H1 (cell line): ENCODE measurements at regions not wholly inside any gene's neighbourhood (a gene's known extent, or its start where the extent isn't known, plus 50 kb on each side); places are given as distances from the start of the nearest gene placed in this dataset.

Source experiments
- CTCF ChIA-PET: fragments of 300-600 bp; sonication (Branson Sonifier 250); formaldehyde crosslinking; loops from one replicate; lab custom pipeline; 2021; ENCODE audit not compliant: partially characterized antibody; lab: Charles Lee
- POLR2A ChIA-PET: fragments of 300-600 bp; sonication (Branson Sonifier 250); formaldehyde crosslinking; loops from one replicate; lab custom pipeline; 2021; ENCODE audit warnings: inconsistent platforms; ENCODE audit not compliant: partially characterized antibody; lab: Charles Lee
- DNase-seq, 2 experiments: peaks; one replicate each; pipeline versions ENCODE4 v3.0.0 to v3.0.0-alpha.2; 2010 to 2022; ENCODE audit warnings: low spot score in 2 of 2, low read depth in 1 of 2, mixed read lengths in 1 of 2
- FAIRE-seq: peaks from 2 replicates; lab custom pipeline; 2011; peaks lifted over from hg19 to GRCh38; lab: Jason Lieb, UNC
- H2AFZ ChIP-seq: 2 replicates; pipeline ENCODE4 v1.8.1; 2012; ENCODE audit warnings: low read length, inconsistent platforms
- H2AK5ac ChIP-seq: 2 replicates; pipeline ENCODE4 v1.6.1; 2013; ENCODE audit warnings: low read depth, low read length
- H2BK120ac ChIP-seq: replicated peaks from 2 replicates; pipeline ENCODE3; 2013; ENCODE audit warnings: low read depth, low read length, inconsistent platforms
- H2BK12ac ChIP-seq: 2 replicates; pipeline ENCODE4 v1.6.1; 2013; ENCODE audit warnings: low read depth, low read length
- H2BK15ac ChIP-seq: 2 replicates; pipeline ENCODE4 v1.6.1; 2013; ENCODE audit warnings: low read length
- H2BK20ac ChIP-seq: 2 replicates; pipeline ENCODE4 v1.6.1; 2013; ENCODE audit warnings: low read length
- H2BK5ac ChIP-seq: 2 replicates; pipeline ENCODE4 v1.6.1; 2013; ENCODE audit warnings: low read depth, low read length
- H3K14ac ChIP-seq: 2 replicates; pipeline ENCODE4 v1.6.1; 2013; ENCODE audit warnings: inconsistent platforms; ENCODE audit not compliant: insufficient read length
- H3K18ac ChIP-seq: 2 replicates; pipeline ENCODE4 v1.6.1; 2013; ENCODE audit warnings: low read length; ENCODE audit errors: extremely low read depth
- H3K23ac ChIP-seq: 2 replicates; pipeline ENCODE4 v1.6.1; 2013; ENCODE audit warnings: inconsistent platforms; ENCODE audit not compliant: insufficient read length
- H3K23me2 ChIP-seq: 2 replicates; pipeline ENCODE4 v1.6.1; 2013; ENCODE audit warnings: low read depth, low read length
- H3K27ac ChIP-seq: 2 replicates; pipeline ENCODE4 v1.6.1; 2011; ENCODE audit warnings: low read depth, low read length, inconsistent platforms
- H3K27me3 ChIP-seq, 4 experiments: replicated peaks in 1 of 4; 1 replicate in 1 of 4; 2 replicates in 3 of 4; pipeline versions ENCODE4 v1.6.1 to v1.8.1; 2011 to 2013; ENCODE audit warnings: low read length in 3 of 4, mild to moderate bottlenecking in 3 of 4, inconsistent platforms in 2 of 4, mixed read lengths in 2 of 4, moderate library complexity in 1 of 4; ENCODE audit not compliant: control insufficient read depth in 3 of 4, insufficient read depth in 3 of 4; ENCODE audit errors: extremely low read depth in 1 of 4
- H3K36me3 ChIP-seq, 4 experiments: 2 replicates each; pipeline versions ENCODE4 v1.6.1 to v1.8.1; 2011 to 2013; ENCODE audit warnings: mild to moderate bottlenecking in 4 of 4, low read length in 3 of 4, moderate library complexity in 2 of 4, control low read depth in 1 of 4, inconsistent platforms in 1 of 4; ENCODE audit not compliant: insufficient read depth in 4 of 4, control insufficient read depth in 2 of 4
- H3K4ac ChIP-seq: replicated peaks from 2 replicates; pipeline ENCODE3; 2013; ENCODE audit warnings: low read length, low read depth, mixed read lengths, inconsistent platforms; ENCODE audit not compliant: insufficient read length
- H3K4me1 ChIP-seq, 4 experiments: replicated peaks in 1 of 4; 1 replicate in 1 of 4; 2 replicates in 3 of 4; pipeline versions ENCODE4 v1.6.1 to v1.8.1; 2011 to 2013; ENCODE audit warnings: low read length in 3 of 4, inconsistent platforms in 2 of 4, mixed read lengths in 1 of 4; ENCODE audit not compliant: insufficient read depth in 4 of 4, control insufficient read depth in 3 of 4
- H3K4me2 ChIP-seq, 2 experiments: 2 replicates each; pipeline versions ENCODE4 v1.6.1 to v1.8.1; 2011 to 2013; ENCODE audit warnings: low read depth in 2 of 2, low read length in 2 of 2, control low read depth in 1 of 2, inconsistent platforms in 1 of 2, mild to moderate bottlenecking in 1 of 2; ENCODE audit not compliant: insufficient read depth in 1 of 2
- H3K4me3 ChIP-seq, 4 experiments: fragments of 200-600, 300-600 bp in 1 of 4; sonication (generic), shearing (Covaris generic), sonication (Bioruptor Twin) in 1 of 4; 2 replicates each; pipeline versions ENCODE4 v1.5.1 to v1.8.1; 2011 to 2016; ENCODE audit warnings: low read length in 4 of 4, low read depth in 3 of 4, control low read depth in 2 of 4, inconsistent platforms in 2 of 4, mild to moderate bottlenecking in 2 of 4, mixed read lengths in 1 of 4, moderate library complexity in 1 of 4; ENCODE audit not compliant: insufficient read depth in 2 of 4; ENCODE audit errors: extremely low read depth in 1 of 4
- H3K56ac ChIP-seq: replicated peaks from 2 replicates; pipeline ENCODE3; 2013; ENCODE audit warnings: low read depth, mild to moderate bottlenecking, mixed read lengths, low read length, inconsistent platforms; ENCODE audit not compliant: insufficient read length
- H3K79me1 ChIP-seq: 2 replicates; pipeline ENCODE4 v1.6.1; 2013; ENCODE audit warnings: low read depth, low read length, control low read depth
- H3K79me2 ChIP-seq, 2 experiments: 2 replicates each; pipeline versions ENCODE4 v1.6.1 to v1.8.1; 2012 to 2013; ENCODE audit warnings: low read length in 2 of 2, mild to moderate bottlenecking in 2 of 2, inconsistent platforms in 1 of 2; ENCODE audit not compliant: insufficient read depth in 2 of 2, control insufficient read depth in 1 of 2
- H3K9ac ChIP-seq, 4 experiments: replicated peaks in 1 of 4; 1 replicate in 1 of 4; 2 replicates in 3 of 4; pipeline versions ENCODE4 v1.6.1 to v1.8.1; 2011 to 2013; ENCODE audit warnings: low read depth in 3 of 4, low read length in 3 of 4, control low read depth in 2 of 4, mild to moderate bottlenecking in 2 of 4, moderate library complexity in 2 of 4, inconsistent platforms in 1 of 4; ENCODE audit errors: extremely low read depth in 1 of 4
- H3K9me3 ChIP-seq, 2 experiments: 2 replicates each; pipeline versions ENCODE4 v1.6.1 to v1.8.1; 2012 to 2013; ENCODE audit warnings: mild to moderate bottlenecking in 2 of 2, moderate library complexity in 2 of 2, control low read depth in 1 of 2, inconsistent platforms in 1 of 2, low read depth in 1 of 2, low read length in 1 of 2, mixed read lengths in 1 of 2; ENCODE audit not compliant: insufficient read depth in 2 of 2
- H4K20me1 ChIP-seq, 2 experiments: replicated peaks in 1 of 2; 2 replicates each; pipeline versions ENCODE3 to v1.8.1; 2011 to 2013; ENCODE audit warnings: inconsistent platforms in 2 of 2, low read length in 2 of 2, mild to moderate bottlenecking in 1 of 2; ENCODE audit not compliant: insufficient read depth in 2 of 2, control insufficient read depth in 1 of 2
- H4K5ac ChIP-seq: 2 replicates; pipeline ENCODE4 v1.6.1; 2013; ENCODE audit warnings: low read length, low read depth, mixed read lengths, inconsistent platforms; ENCODE audit not compliant: insufficient read length
- H4K8ac ChIP-seq: 2 replicates; pipeline ENCODE4 v1.8.0; 2013; ENCODE audit warnings: mild to moderate bottlenecking, moderate library complexity, low read length, inconsistent platforms; ENCODE audit not compliant: insufficient read depth; ENCODE audit errors: extremely low read depth
- H4K91ac ChIP-seq: replicated peaks from 2 replicates; pipeline ENCODE3; 2013; ENCODE audit warnings: low read length, mixed read lengths, inconsistent platforms; ENCODE audit not compliant: insufficient read length
- ASH2L ChIP-seq: fragments of 200-600, 300-600 bp; sonication (generic); IDR thresholded peaks from one replicate; pipeline ENCODE4 v1.7.1; 2017; ENCODE audit warnings: low read length
- CHD2 ChIP-seq: IDR thresholded peaks from 2 replicates; pipeline ENCODE4 v1.6.1; 2012; ENCODE audit warnings: low read length, improper control_type of control experiment
- CREB1 ChIP-seq: IDR thresholded peaks from 2 replicates; pipeline ENCODE4 v1.6.1; 2012; ENCODE audit warnings: inconsistent platforms
- EGR1 ChIP-seq: IDR thresholded peaks from 2 replicates; pipeline ENCODE4 v1.6.1; 2011; ENCODE audit warnings: low read depth, low read length, borderline replicate concordance
- JUN ChIP-seq: IDR thresholded peaks from 2 replicates; pipeline ENCODE4 v1.6.1; 2011; ENCODE audit warnings: low read depth, mild to moderate bottlenecking, improper control_type of control experiment, low read length
- KDM4A ChIP-seq: IDR thresholded peaks from one replicate; pipeline ENCODE4 v1.7.1; 2012; ENCODE audit warnings: low read depth, mild to moderate bottlenecking, moderate library complexity, low read length, inconsistent platforms; ENCODE audit not compliant: severe bottlenecking
- NANOG ChIP-seq: IDR thresholded peaks from 2 replicates; pipeline ENCODE4 v1.6.1; 2011; ENCODE audit warnings: low read length, low read depth, mild to moderate bottlenecking, inconsistent platforms; ENCODE audit not compliant: insufficient read depth, poor library complexity, severe bottlenecking
- NRF1 ChIP-seq: IDR thresholded peaks from 2 replicates; pipeline ENCODE4 v1.6.1; 2011; ENCODE audit warnings: mild to moderate bottlenecking, low read depth, low read length, improper control_type of control experiment
- RAD21 ChIP-seq, 2 experiments: IDR thresholded peaks in 1 of 2; conservative IDR thresholded peaks in 1 of 2; 2 replicates each; pipeline ENCODE4 v1.6.1; 2011; ENCODE audit warnings: low read depth in 2 of 2, low read length in 2 of 2, improper control_type of control experiment in 1 of 2, inconsistent platforms in 1 of 2, mild to moderate bottlenecking in 1 of 2, moderate library complexity in 1 of 2
- SAP30 ChIP-seq: fragments of 300-600 bp; sonication (generic); IDR thresholded peaks from 2 replicates; pipeline ENCODE4 v1.7.1; 2012; ENCODE audit warnings: low read length, moderate library complexity, mild to moderate bottlenecking, inconsistent platforms; ENCODE audit not compliant: insufficient read depth, insufficient replicate concordance
- SP2 ChIP-seq: IDR thresholded peaks from 2 replicates; pipeline ENCODE4 v1.6.1; 2012; ENCODE audit warnings: mild to moderate bottlenecking, low read length, inconsistent platforms
- SUZ12 ChIP-seq: fragments of 200-600 bp; sonication (generic); IDR thresholded peaks from 2 replicates; pipeline ENCODE4 v1.6.1; 2012; ENCODE audit warnings: mild to moderate bottlenecking, inconsistent platforms, low read length, moderate library complexity, mixed read lengths
- YY1 ChIP-seq: IDR thresholded peaks from 2 replicates; pipeline ENCODE4 v1.6.1; 2011; ENCODE audit warnings: low read depth, mild to moderate bottlenecking, low read length
- WGBS, 2 experiments: shearing (Covaris generic) in 1 of 2; methylation state at CpG; one replicate each; pipeline versions ENCODE4 v1.1.6 to v1.1.7; 2013 to 2015; ENCODE audit warnings: low lambda C conversion rate in 2 of 2, mixed read lengths in 2 of 2, inconsistent platforms in 1 of 2, low coverage in 1 of 2, missing lambda C conversion rate in 1 of 2; ENCODE audit not compliant: insufficient replicate concordance in 2 of 2, insufficient coverage in 1 of 2, insufficient read length in 1 of 2; ENCODE audit errors: extremely low coverage in 1 of 2, missing lambda C conversion rate in 1 of 2; 5-methylcytosine and 5-hydroxymethylcytosine counted together

GRCh38 chr5:135222171-135222681 lies 176.8 kb downstream of the MACROH2A1 start:
- no peak overlapping the region for H2AFZ ChIP-seq
- H3K4ac ChIP-seq, result no peak overlapping the region
- no peak overlapping the region for H2BK15ac ChIP-seq
- H3K79me1 ChIP-seq, result no peaks in the 10 kb centered on the region
- 94% methylated on average over 4 of the region's 4 CpGs; no CpG with 5 or more reads in 1 of the 2 experiments for WGBS, 2 experiments
- no peak overlapping the region for H2AK5ac ChIP-seq
- H3K4me2 ChIP-seq, result no peak overlapping the region
- H3K56ac ChIP-seq, result no peak overlapping the region
- no peak overlapping the region for H2BK5ac ChIP-seq
- no peak for DNase-seq
- no peak for FAIRE-seq
- no peaks in the 10 kb centered on the region for H4K20me1 ChIP-seq
- no peaks in the 10 kb centered on the region for H3K9me3 ChIP-seq
- no peak overlapping the region for H2BK120ac ChIP-seq
- H3K79me2 ChIP-seq, result no peaks in the 10 kb centered on the region
- no peak overlapping the region for H3K23ac ChIP-seq
- H3K4me1 ChIP-seq, result no peaks in the 10 kb centered on the region; a peak in 1 of 7 replicates
- no peak overlapping the region for H3K14ac ChIP-seq
- H3K4me3 ChIP-seq, result no peak overlapping the region
- H4K8ac ChIP-seq, result no peak overlapping the region
- no peak overlapping the region for H4K5ac ChIP-seq
- no peak overlapping the region for H3K9ac ChIP-seq
- ChIA-PET POLR2A (no interaction called here), CTCF (interaction anchor here (0.6 to 1.7 kb wide), 5 partner anchors 10 to 30 kb away, joined by 3 to 7 read pairs (median 3); no protein-coding TSS in a partner anchor)
- H2BK12ac ChIP-seq, result no peak overlapping the region
- H4K91ac ChIP-seq, result no peak overlapping the region
- H3K36me3 ChIP-seq, result no peaks in the 10 kb centered on the region
- H3K27me3 ChIP-seq, result no peaks in the 10 kb centered on the region; a peak in 2 of 7 replicates
- no peak overlapping the region for H2BK20ac ChIP-seq
- H3K27ac ChIP-seq, result no peak overlapping the region
- H3K18ac ChIP-seq, result no peak overlapping the region
- no peaks in the 10 kb centered on the region for H3K23me2 ChIP-seq
- TF ChIP-seq SP2 (no peak), RAD21 (IDR thresholded peaks at IDR 0.05 in 1 of 2, conservative IDR thresholded peaks at IDR 0.05 in 1 of 2; ENCODE audit: low read depth in 2 of 2, low read length in 2 of 2) (no peak), YY1 (no peak), NRF1 (no peak), SAP30 (no peak), SUZ12 (no peak), KDM4A (no peak), NANOG (no peak), CHD2 (no peak), ASH2L (no peak), CREB1 (no peak), JUN (no peak), EGR1 (no peak)
